ENCODE measurements at regions not wholly inside any gene's neighbourhood (a gene's known extent, or its start where the extent isn't known, plus 50 kb on each side); places are given as distances from the start of the nearest gene placed in this dataset.

- no peak overlapping the region for H3K27ac Mint-ChIP-seq
- no peaks in the 10 kb centered on the region for H3K36me3 Mint-ChIP-seq
- peaks cover 27% of the 10 kb centered on the region for H3K4me1 Mint-ChIP-seq (ENCODE audit: unreplicated experiment)
- peaks cover 5% of the 10 kb centered on the region for H3K9me3 Mint-ChIP-seq
- no peak overlapping the region for H3K4me3 Mint-ChIP-seq
- DNase-seq (ENCODE audit: extremely low spot score, unreplicated experiment): no peak
- peaks cover 3% of the 10 kb centered on the region for H3K27me3 Mint-ChIP-seq
- TF ChIP-seq, protein P1, sequence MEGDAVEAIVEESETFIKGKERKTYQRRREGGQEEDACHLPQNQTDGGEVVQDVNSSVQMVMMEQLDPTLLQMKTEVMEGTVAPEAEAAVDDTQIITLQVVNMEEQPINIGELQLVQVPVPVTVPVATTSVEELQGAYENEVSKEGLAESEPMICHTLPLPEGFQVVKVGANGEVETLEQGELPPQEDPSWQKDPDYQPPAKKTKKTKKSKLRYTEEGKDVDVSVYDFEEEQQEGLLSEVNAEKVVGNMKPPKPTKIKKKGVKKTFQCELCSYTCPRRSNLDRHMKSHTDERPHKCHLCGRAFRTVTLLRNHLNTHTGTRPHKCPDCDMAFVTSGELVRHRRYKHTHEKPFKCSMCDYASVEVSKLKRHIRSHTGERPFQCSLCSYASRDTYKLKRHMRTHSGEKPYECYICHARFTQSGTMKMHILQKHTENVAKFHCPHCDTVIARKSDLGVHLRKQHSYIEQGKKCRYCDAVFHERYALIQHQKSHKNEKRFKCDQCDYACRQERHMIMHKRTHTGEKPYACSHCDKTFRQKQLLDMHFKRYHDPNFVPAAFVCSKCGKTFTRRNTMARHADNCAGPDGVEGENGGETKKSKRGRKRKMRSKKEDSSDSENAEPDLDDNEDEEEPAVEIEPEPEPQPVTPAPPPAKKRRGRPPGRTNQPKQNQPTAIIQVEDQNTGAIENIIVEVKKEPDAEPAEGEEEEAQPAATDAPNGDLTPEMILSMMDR (conservative IDR thresholded peaks at IDR 0.05): no peak
Observed at GRCh38 chr3:16064642-16065414, 109.7 kb upstream of the GALNT15 start.

DNA sequence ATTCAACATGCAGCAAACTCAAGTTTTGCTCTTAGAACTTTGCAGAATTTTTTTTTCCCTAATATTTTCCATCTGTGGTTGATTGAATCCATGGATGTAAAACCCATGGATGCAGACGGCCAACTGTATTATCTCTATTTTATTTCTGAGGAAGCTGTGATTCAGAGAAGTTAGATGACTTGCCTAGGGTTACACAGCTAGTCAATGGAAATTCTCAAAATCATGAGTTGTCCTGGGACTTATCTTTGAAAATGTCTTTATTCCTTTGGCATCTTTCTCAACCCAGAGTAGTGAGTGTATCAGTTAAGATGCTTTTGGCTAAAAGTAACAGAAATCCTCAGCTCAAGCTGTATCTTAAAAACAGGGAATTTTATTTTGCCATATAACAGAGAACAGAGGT, 107.9 kb upstream of the GALNT15 start:
- no peak overlapping the region for H3K27ac Mint-ChIP-seq
- peaks cover 5% of the 10 kb centered on the region for H3K9me3 Mint-ChIP-seq

GRCh38 chr3:16066975-16067374, 107.5 kb upstream of the GALNT15 start:
- H3K4me3 Mint-ChIP-seq: no peak overlapping the region
- no peak overlapping the region for H3K27ac Mint-ChIP-seq
- peaks cover 5% of the 10 kb centered on the region for H3K9me3 Mint-ChIP-seq
- no peak for DNase-seq (ENCODE audit: extremely low spot score, unreplicated experiment)
- H3K27me3 Mint-ChIP-seq: peaks cover 3% of the 10 kb centered on the region
- H3K36me3 Mint-ChIP-seq: no peaks in the 10 kb centered on the region
- H3K4me1 Mint-ChIP-seq (ENCODE audit: unreplicated experiment): peaks cover 27% of the 10 kb centered on the region
- TF ChIP-seq, protein P1 (conservative IDR thresholded peaks at IDR 0.05): no peak

More for the DNA sequence above, 107.9 kb upstream of the GALNT15 start:
- DNase-seq (ENCODE audit: extremely low spot score, unreplicated experiment): no peak
- Mint-ChIP-seq H3K27me3 (peaks cover 3% of the 10 kb centered on the region), H3K4me3 (no peak overlapping the region), H3K36me3 (no peaks in the 10 kb centered on the region), H3K4me1 (ENCODE audit: unreplicated experiment) (peaks cover 27% of the 10 kb centered on the region)
- TF ChIP-seq, protein P1 (conservative IDR thresholded peaks at IDR 0.05): no peak

GRCh38 chr3:16067837-16068471, 106.5 kb upstream of the GALNT15 start:
- peaks cover 5% of the 10 kb centered on the region for H3K9me3 Mint-ChIP-seq
- no peak for DNase-seq (ENCODE audit: extremely low spot score, unreplicated experiment)
- peaks cover 27% of the 10 kb centered on the region for H3K4me1 Mint-ChIP-seq (ENCODE audit: unreplicated experiment)
- TF ChIP-seq, protein P1 (conservative IDR thresholded peaks at IDR 0.05): no peak
- H3K27ac Mint-ChIP-seq: peak overlapping the region; percentile 54
- no peaks in the 10 kb centered on the region for H3K36me3 Mint-ChIP-seq
- H3K27me3 Mint-ChIP-seq: peaks cover 1% of the 10 kb centered on the region
- H3K4me3 Mint-ChIP-seq: no peak overlapping the region

DNA sequence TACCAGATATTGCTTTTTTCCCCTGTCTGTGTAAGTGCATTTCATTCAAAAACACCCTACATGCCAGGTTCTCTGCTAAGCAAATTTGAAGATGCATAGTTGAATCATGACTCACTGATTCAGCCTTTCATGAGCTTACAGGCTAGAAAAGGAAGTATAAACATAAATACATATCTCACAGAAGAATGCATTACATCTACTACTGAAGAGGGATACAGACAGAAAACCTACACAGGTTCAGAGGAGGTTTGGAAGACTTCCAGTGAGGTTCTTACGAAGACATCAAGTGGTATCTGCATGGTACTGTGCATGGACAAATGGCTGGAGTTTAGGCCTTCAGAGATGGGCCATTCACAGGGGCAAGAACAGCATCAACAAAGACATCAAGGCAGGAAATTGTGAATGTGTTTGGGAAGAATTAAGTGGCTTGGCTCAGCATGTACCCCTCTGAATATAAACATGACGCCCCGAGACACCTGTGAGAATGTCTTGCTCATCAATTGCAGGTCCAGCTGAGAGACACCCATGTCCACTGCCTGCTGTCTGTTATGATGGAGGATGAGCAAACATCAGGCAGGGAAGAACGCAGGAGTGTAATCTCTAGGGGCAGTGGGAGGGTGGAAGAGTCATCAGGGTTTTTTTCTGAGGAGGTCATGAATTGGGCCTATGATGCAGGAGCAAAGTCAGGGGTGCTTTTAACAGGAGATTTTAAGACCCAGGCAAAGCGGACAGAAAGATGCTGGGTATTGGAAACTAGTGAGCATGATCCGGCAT, 105.1 kb upstream of the GALNT15 start:
- H3K9me3 Mint-ChIP-seq: peaks cover 5% of the 10 kb centered on the region
- H3K4me3 Mint-ChIP-seq: no peak overlapping the region
- H3K27ac Mint-ChIP-seq: peak overlapping the region; percentile 76
- H3K27me3 Mint-ChIP-seq: peaks cover 1% of the 10 kb centered on the region
- H3K36me3 Mint-ChIP-seq: no peaks in the 10 kb centered on the region
- peaks cover 27% of the 10 kb centered on the region for H3K4me1 Mint-ChIP-seq (ENCODE audit: unreplicated experiment)
- TF ChIP-seq, protein P1 (conservative IDR thresholded peaks at IDR 0.05): no peak
- DNase-seq (ENCODE audit: extremely low spot score, unreplicated experiment): no peak
